Renal pelvis (tissue), 1 donor: ENCODE measurements at regions not wholly inside any gene's neighbourhood (a gene's known extent, or its start where the extent isn't known, plus 50 kb on each side); places are given as distances from the start of the nearest gene placed in this dataset.
A peak's percentile ranks its signal among the peaks of the same experiment; 100 is the strongest.

Source experiments
- DNase-seq: peaks from one replicate; pipeline ENCODE4 v3.0.0-alpha.2; 2013

DNA sequence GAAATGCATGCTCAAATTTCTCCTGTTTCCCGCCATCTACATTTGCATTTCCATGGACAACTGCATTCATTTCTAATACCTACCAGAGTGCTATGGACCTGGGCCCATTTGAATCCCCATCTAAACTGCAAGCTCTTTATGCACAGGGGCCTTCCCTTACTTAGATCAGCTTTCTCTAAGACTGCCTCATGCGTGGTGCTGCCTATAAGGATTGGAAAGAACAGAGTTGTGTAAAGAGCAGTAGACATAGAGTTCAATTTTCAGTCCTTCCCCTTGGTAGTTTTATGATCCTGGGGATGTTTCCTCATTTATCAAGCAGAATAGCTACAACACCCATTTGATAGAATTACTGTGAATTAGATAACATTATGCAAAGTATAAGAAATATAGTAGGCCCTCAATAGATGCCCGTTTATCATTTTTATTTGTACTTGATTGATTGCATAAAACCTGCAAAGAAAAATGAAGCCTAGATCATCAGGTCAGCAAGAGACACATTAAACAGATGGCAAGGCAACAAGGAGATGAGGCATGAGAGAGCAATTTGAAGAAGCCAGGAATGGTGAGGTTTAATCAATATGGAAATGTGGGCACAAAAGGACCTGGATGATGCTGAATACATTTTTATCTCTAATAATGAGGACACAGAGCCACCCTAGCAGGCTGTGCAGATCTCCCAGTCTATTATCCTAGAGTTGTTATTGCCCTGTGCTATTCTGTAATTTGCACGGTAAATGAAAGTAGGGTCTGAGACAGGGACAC, 359.7 kb downstream of the FAM181B start:
- no peak for DNase-seq

DNA sequence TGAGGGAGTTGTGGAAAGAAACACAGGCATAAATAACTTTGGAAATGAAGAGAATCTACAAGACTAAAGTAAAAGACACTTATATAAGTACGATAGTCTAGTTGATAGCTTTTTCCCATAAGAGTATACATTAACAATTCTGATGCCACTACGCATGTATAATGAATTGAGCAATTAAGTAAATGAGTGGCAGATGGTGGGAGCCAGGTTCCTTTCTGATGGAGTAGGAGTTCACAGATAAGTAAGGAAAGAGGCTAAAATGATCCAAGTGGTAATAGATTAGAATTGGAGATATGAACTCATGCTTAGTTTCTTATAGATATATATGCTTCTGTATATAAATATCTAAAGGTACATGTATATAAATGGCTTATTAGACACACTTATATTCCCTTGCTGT, 368.3 kb downstream of the FAM181B start:
- DNase-seq: no peak

DNA sequence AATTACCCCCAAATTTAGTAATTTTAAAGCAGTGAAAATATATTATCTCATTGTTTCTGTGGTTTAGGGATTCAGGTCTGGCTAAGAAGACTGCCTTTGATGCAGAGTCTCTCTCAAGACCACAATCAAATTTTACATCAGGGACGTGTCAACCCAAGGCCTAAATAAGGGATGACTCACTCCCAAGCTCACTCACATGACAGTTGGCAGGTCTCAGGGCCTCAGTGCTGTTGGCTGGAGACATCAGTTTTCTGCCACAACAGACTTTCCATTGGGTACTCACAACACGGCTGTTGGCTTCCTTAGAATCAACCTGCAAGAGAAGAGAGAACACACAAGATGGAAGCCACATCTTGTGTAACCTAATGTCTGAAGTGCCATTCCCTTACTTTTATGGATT, 377.3 kb downstream of the FAM181B start:
- no peak for DNase-seq

DNA sequence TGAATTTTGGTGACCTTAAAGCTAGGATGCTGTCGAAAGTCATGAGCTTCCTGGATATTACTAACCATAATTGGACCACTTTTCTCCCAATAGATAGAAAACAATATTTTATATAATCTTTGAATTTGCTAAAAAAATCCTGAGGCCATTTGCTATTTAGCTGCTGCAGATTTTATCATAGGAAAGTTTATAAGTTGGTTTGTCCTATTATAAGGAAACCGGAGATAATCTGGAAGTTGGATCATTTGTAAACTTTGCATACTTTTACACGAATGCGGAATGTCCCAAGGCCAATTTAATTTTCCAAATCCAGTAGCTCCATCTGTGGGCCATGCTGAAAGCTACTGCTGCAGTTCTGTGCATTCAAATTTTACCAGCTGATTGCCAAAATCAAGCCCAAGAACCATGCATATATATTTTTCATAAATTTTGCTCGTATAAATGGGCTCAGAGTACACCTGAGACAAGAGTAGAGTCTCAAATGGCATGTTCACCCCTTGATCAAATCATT, 378.3 kb downstream of the FAM181B start:
- no peak for DNase-seq

DNA sequence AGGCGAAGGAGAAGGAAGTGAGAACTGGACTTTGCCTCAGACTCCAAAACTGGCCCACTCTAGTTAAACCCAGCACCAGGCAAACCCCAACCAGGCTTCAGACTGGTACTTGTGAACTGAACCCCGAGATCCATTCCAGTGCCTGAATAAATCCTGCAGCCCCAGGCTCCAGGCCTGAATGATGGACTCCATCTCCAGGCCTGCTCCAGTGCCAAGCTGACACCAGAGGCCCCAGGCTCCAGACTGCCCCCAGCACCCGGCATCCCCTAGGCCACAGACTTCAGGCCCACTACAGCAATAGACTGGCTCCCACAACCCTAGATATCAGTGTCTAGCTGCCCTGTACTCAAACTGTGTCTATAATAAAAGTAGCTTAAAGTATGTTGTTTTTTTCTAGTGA, 406.8 kb downstream of the FAM181B start:
- DNase-seq: no peak

DNA sequence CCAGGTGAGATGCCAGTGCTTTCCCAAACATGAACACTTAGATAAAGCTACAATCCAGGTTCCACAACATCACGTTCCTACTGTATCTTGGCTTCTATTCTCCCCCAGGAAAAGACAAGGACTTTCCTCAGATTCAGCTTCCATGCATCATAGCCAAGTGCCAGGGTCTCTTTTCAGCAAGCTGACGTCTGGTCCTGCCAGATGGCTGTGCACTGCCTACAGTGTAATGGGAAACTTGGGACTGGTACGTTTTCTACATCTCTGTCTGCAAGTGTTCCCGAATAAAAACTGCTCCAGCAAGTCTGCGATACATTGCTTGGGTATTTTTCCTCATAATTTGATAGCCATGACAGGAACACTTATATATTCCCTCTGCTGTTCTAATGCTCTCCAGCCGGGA, 412.5 kb downstream of the FAM181B start:
- no peak for DNase-seq

DNA sequence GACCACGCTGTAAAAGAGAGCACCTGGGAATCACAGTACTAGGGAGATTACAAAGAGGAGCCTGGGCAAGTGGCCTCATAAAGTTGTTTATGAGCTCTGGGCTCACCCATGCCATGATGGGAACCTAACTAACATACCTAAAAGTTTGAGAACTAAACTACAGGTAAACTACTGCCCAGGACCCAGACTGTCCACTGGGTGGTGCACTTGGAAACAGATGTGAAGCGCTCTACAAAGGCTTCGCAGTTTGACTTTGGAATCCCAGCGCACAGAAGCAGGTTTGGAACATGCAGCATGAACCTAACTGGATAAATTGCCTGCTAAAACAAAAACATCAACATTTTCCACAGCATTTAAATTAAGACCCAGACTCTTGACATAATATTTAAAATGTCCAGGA, 418.6 kb downstream of the FAM181B start:
- peak; percentile 35 for DNase-seq

DNA sequence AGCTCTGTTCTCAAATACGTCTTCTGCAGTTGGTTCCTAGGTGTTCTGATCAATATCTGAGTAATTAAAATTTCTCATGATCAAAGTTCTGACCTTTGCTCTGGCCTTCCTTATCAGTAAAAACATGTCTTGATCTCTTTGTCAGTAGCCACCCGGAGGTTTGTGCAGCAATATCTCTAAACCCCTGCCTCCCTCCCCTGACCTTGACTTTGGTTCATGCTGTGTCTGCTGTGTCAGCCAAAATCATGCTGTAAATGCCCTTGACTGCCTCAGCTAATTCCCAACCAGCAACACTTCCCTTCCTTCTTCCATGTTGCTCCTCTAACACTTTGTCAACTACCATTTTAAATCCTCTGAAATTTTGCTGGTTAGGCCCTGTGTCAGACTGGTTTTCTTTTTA, 424.7 kb downstream of the FAM181B start:
- no peak for DNase-seq

DNA sequence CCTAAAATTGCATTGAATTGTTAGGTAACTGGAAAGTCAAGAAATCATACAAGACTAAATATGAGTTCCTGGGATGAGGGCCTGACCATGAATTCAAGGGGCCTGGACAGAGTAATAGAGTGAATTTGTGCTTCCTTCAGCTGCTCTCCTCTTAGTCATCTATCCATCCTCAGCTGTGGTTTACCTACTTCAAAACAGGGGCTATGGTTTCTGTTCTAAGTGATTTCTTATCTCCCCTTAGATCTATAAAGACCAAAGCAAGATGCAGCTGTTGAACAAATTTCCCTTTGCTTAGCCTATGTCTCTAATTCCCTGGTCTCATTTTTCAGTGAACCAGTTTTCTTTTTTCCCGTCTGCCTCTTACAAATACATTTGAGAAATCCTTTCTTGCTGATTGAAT, 428.5 kb downstream of the FAM181B start:
- DNase-seq: no peak

DNA sequence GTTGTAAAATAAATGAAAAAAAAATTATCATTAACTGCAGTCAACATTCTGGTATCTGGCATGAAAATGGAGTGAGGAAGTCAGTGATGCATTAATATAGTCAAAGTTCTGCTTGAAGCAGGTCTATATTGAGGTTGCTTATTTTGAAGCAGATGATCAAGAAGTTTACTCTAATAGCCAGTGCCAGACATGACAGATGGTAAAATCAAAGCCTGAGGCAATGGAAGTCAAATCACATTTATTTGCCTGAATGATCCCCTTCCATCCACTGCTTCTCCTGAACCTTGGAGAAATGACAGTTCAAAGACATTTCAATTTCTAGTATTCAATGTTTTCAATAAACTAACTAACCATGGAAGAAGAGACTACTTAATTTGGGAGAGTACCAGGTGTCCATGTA, 430.0 kb downstream of the FAM181B start:
- no peak for DNase-seq

DNA sequence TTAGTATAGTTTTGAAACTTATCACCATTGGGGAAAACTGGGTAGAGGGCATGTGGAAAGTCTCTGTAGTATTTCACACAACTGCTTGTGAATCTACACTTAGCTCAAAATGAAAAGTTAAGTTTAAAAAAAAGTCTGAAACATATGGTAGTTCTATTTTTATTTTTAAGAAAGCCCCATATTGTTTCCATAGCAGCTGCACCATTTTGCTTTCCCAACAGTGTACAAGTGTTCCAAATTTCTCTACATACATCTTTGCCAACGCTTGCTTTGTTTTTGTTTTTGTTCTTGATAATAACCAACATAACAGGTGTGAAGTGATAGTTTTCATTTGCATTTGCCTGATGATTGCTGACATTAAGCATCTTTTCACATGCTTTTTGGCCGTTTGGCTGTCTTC, 445.2 kb downstream of the FAM181B start:
- no peak for DNase-seq

DNA sequence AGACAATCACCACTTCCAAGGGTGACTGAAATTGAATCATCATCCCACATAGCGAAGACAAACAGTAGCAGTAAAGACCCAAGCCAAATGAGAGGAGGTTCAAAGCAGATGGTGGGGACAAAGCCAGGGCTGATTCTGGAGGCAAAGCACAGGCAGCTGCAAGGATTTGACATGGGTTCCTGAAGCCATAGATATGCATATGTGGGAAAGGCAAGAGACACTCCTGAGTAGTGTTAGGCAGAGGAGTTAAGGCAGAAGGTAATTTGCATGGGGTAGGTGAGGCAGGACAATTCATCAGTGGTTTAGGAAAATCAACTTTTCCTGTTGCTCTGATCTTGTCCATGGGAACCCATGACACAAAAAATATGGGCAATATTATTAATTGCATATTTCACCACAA, 462.8 kb downstream of the FAM181B start:
- DNase-seq: no peak

DNA sequence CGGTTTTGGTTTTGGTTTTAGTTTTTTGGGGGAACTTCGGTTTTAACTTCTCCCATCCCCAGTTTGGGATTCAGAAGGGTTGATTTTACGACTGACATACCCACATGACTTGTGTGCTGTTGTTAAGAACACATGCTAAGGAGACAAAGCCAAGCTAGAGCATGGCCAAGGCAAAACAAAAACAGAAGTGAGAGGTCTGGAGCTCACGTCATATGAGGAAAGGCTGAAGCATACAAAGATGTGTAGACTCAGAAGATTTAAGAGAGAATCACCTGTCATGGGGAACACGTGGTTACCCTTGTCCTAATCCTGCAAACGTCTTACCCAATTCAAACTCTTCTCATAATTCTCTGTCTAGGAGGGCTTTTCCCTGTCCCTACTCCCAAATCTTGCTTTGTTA, 465.0 kb downstream of the FAM181B start:
- no peak for DNase-seq

DNA sequence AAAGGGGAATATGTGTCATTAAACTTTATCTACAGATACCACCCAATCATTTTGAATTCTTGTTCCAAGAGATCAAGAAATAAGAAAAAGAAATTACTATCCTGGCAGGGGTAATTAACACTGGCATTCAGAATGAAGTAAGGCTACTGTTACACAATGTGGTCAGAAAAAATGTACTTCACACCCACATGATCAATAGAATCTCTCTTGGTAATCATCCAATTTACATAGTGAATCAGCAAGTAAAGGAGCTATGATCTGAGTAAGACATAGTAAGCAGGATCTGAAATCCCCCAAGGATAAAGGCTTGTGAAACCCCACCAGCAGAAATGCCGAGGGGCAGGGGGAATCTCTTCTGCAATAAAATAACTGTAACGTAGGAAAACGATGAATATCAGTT, 466.5 kb downstream of the FAM181B start:
- no peak for DNase-seq

DNA sequence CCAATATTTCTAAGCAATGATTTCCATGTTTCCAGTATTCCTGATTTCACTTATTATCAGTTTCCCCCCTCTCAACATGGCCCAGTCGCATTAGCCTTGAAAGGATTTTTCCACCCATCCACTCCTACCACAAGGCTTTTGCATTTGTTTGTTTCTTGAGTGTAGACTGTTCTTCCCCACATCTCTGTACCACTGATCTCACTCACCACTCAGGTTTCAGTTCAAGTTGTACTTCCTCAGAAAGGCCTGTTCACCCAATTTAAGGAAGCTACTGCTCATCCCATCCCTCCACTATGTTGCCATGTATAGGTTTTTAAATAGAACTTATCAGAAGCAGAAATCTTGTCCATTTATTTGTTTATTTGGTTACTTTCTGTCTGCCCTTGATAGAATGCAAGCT, 472.3 kb downstream of the FAM181B start:
- no peak for DNase-seq

DNA sequence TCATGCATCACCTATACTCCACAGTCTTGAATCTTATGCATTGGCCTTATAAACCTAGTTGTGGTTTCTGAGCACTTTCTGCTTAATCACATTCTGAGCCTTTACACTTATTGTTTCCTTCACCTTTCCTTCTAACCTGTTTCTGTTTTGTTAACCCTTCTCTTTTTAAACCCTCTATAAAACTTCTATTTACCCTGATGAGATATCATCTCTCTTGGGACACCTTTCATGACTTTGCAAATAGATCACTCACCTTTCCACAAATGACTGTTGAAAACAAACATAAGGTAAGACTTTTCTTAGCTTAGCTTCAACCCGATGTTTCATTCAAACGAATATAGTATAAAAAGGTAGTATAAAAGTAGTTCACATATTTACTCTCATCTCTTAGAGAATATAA, 483.6 kb downstream of the FAM181B start:
- DNase-seq: no peak

DNA sequence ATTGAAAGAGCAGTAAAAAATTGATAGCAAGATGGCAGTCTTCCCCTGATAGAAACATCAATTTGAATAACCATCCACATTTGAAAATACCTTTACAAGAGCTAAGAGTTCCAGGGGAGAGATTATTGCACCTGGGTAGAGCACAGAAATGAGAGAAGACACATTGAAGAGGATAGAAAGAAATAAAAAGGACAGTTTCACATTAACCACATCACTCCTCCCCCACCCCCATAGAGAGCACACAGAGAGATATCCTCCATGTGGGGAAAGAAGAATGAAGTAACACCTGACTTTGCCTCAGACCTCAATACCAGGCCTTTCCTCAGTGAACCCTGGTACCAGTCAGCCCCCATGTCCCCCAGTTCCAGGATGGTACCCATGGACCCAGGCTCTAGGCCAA, 486.7 kb downstream of the FAM181B start:
- DNase-seq: no peak

DNA sequence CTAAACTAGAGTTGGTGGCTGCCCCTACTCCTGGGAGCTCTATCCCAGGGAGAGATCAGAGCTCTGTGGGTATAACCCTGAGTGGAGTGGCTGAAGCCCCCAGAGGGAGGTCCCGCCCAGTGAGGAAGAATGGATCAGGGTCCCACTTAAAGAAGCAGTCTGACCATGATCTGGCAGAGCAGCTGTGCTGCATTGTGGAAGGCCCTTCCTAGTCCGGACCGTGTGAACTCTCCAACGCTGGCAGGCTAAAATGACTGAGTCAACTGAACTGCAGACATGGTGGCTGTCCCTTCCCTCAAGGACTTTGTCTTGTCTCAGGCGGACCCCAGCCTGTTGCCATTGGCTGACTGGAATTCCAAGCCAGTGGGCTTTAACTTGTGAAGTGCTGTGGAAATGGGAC, 494.2 kb downstream of the FAM181B start:
- no peak for DNase-seq

DNA sequence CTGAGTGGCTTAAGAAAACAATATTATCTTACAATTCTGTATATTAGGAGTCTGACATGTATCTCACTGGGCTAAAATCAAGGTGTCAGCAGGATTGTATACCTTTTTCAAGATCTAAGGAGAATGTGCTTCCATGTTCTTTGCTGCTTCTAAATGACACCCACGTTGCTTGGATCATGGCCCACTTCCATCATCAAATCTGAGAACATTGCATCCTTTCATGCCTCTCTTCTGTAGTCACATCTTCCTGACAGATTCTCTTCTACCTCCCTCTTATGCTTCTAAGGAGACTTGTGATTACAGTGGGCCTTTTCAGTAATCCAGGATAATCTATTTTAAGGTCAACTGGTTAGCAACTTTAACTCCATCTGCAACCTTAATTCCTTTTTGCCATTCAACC, 499.4 kb downstream of the FAM181B start:
- no peak for DNase-seq

DNA sequence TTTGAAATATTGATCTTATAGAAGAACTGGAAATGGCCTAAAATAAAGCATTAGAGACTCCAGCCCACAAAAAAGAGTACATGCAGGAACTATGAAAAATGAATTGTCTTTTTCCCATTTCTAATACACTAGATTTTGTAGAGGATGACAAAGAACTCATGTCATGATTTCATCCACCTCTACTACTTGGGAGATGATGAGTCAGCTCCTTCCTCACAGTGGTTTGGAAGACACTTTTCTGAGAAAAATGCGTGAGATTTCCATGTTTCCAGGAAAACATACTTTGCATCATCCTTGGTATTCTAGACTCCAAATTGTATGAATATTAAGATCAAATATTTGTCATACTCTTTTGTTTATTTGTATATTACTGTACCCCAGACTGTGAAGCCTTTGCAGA, 500.5 kb downstream of the FAM181B start:
- no peak for DNase-seq

DNA sequence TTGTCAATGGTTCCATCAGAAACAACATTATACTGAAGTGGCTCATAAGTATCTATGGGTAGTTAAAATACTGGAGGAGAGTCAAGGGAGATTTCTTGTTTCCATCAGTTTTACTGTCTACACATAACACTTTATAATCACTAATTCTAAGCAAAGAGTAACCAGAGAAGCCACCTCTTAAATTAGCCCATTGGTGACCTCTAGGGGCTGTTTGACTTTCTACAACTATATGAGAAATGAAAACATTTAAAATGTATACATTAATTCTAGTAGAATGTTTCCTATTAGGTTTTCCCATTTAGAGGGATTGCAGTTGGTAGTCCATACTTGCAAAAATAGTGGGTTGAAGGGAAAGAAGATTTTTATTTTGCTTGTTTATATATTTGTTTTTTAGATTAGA, 504.3 kb downstream of the FAM181B start:
- peak; percentile 42 for DNase-seq

DNA sequence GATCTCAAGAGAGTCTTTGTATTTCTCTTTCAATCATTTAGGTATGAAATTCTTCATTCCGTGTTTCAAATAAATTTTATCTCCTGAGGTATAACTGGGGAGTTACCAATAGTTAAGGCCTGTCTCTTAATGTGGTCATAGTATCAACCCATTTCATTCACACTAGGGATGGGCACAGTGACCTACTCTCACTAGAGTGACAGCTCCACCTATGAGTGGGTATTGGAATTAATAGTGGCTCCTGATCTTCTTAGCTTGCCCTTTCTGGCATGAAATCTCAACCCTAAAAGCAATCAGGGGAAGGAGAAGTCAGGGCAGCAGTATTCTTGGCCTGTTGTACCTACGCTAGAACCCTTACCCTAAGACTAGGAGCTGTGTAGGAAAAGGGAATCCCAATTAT, 507.7 kb downstream of the FAM181B start:
- no peak for DNase-seq

DNA sequence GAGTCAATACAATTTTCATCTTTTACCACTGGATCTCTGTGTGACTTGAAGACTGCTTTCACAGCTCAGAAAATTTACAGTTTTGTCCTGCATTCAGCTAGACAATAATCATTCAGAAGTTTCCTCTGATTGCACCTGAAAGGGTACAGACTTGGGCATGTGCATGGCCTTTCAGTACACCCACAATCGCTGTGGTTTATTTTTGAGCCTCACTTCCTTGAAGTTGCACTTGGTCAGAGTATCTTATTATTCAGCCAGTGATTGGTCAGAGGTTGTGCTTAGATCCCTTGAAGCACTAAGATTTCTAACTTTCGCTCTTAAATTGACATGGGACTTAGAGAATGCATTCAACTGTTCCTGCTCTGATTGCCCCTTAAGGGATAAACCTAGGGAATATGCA, 508.2 kb downstream of the FAM181B start:
- DNase-seq: no peak

DNA sequence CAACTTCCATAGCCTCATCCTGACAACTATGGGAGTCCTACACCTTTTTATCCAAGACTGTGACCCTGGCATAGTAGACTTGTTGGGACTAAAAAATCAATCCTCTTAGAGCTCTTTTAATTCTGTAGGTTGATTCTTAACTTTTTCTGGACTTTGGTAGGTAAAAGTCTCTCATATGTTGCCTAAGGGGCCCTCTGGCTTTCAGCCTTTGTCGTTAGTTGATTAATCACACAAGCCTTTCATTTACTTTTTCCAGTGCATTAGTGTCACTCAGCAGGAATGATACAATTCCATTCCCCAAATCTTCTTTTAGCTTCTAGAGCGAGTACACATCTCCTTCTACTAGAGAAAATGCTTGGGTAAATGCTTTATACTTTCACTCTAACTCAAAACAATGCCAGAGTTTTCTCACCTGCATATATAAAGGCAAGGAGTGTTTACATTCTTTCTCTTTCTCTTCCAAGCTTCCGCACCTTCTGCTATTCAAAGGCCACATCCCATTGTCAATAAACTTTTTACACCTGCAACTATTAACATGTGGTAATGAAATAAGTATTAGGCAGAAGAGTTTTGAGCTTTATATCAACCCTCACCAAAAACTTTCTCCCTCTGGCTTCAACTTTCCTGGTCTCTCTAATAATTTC, 516.6 kb downstream of the FAM181B start:
- DNase-seq: no peak
